Skeletal muscle tissue (tissue), 3 donors: ENCODE measurements at regions not wholly inside any gene's neighbourhood (a gene's known extent, or its start where the extent isn't known, plus 50 kb on each side); places are given as distances from the start of the nearest gene placed in this dataset.

Experiments used
- H3K27ac ChIP-seq: one replicate; pipeline ENCODE4 v1.7.0; 2013; ENCODE audit warnings: mild to moderate bottlenecking, low read depth, low read length, inconsistent platforms
- H3K27me3 ChIP-seq, 3 donors: one replicate each; pipeline ENCODE4 v1.7.0; 2013; ENCODE audit warnings: low read length in 3 of 3; ENCODE audit not compliant: control insufficient read depth in 3 of 3, insufficient read depth in 3 of 3
- H3K36me3 ChIP-seq, 3 donors: one replicate each; pipeline ENCODE4 v1.7.0; 2013; ENCODE audit warnings: low read length in 3 of 3; ENCODE audit not compliant: control insufficient read depth in 3 of 3, insufficient read depth in 3 of 3
- H3K4me1 ChIP-seq, 3 donors: one replicate each; pipeline ENCODE4 v1.7.0; 2013; ENCODE audit warnings: low read length in 3 of 3, mild to moderate bottlenecking in 3 of 3; ENCODE audit not compliant: control insufficient read depth in 3 of 3, insufficient read depth in 3 of 3
- H3K4me3 ChIP-seq, 3 donors: one replicate each; pipeline ENCODE4 v1.7.0; 2013; ENCODE audit warnings: low read length in 3 of 3
- H3K9ac ChIP-seq, 3 donors: one replicate each; pipeline ENCODE4 v1.7.0; 2013; ENCODE audit warnings: low read length in 3 of 3, mild to moderate bottlenecking in 3 of 3, moderate library complexity in 2 of 3, low read depth in 1 of 3
- H3K9me3 ChIP-seq, 3 donors: one replicate each; pipeline ENCODE4 v1.7.0; 2013; ENCODE audit warnings: low read length in 3 of 3; ENCODE audit not compliant: control insufficient read depth in 3 of 3
- donor health status: Osteomylitis.

GRCh38 chr4:18880871-18881270 is 859.3 kb upstream of the LCORL start:
- H3K9me3 ChIP-seq: no peaks in the 10 kb centered on the region
- no peak overlapping the region for H3K4me3 ChIP-seq
- no peaks in the 10 kb centered on the region for H3K36me3 ChIP-seq
- H3K4me1 ChIP-seq: no peaks in the 10 kb centered on the region
- H3K9ac ChIP-seq: no peak overlapping the region
- no peak overlapping the region for H3K27ac ChIP-seq
- H3K27me3 ChIP-seq: no peaks in the 10 kb centered on the region

- Histone ChIP-seq H3K27ac (no peak overlapping the region), H3K27me3 (no peaks in the 10 kb centered on the region), H3K4me3 (no peak overlapping the region), H3K9me3 (peaks cover 0 to 1% (median 0%) of the 10 kb centered on the region in 3 donors), H3K4me1 (no peaks in the 10 kb centered on the region), H3K9ac (no peak overlapping the region), H3K36me3 (no peaks in the 10 kb centered on the region)
These were observed 857.0 kb upstream of the LCORL start for GRCh38 chr4:18878561-18878960.

GRCh38 chr4:18869166-18869565 is 847.6 kb upstream of the LCORL start:
- Histone ChIP-seq H3K4me3 (no peak overlapping the region), H3K9me3 (peaks cover 0 to 3% (median 0%) of the 10 kb centered on the region in 3 donors), H3K36me3 (no peaks in the 10 kb centered on the region), H3K9ac (no peak overlapping the region), H3K4me1 (no peaks in the 10 kb centered on the region), H3K27ac (no peak overlapping the region), H3K27me3 (no peaks in the 10 kb centered on the region)

- H3K36me3 ChIP-seq: no peaks in the 10 kb centered on the region
- H3K4me3 ChIP-seq: no peak overlapping the region
- H3K27ac ChIP-seq: no peak overlapping the region
- no peaks in the 10 kb centered on the region for H3K27me3 ChIP-seq
- no peaks in the 10 kb centered on the region for H3K9me3 ChIP-seq
- H3K9ac ChIP-seq: no peak overlapping the region
- H3K4me1 ChIP-seq: no peaks in the 10 kb centered on the region
These were observed 839.4 kb upstream of the LCORL start for GRCh38 chr4:18860836-18861530.

- Histone ChIP-seq H3K4me3 (no peak overlapping the region), H3K27me3 (no peaks in the 10 kb centered on the region), H3K4me1 (no peaks in the 10 kb centered on the region), H3K9me3 (no peaks in the 10 kb centered on the region), H3K27ac (no peak overlapping the region), H3K9ac (no peak overlapping the region), H3K36me3 (no peaks in the 10 kb centered on the region)
These were observed 837.9 kb upstream of the LCORL start for GRCh38 chr4:18859468-18859867.

GRCh38 chr4:18858229-18858922 is 836.8 kb upstream of the LCORL start:
- Histone ChIP-seq H3K9me3 (no peaks in the 10 kb centered on the region), H3K4me1 (no peaks in the 10 kb centered on the region), H3K9ac (no peak overlapping the region), H3K27ac (no peak overlapping the region), H3K4me3 (no peak overlapping the region), H3K36me3 (no peaks in the 10 kb centered on the region), H3K27me3 (no peaks in the 10 kb centered on the region)

GRCh38 chr4:18850867-18851266 is 829.3 kb upstream of the LCORL start:
- Histone ChIP-seq H3K9ac (no peak overlapping the region), H3K4me3 (no peak overlapping the region), H3K27me3 (no peaks in the 10 kb centered on the region), H3K4me1 (no peaks in the 10 kb centered on the region), H3K36me3 (no peaks in the 10 kb centered on the region), H3K9me3 (no peaks in the 10 kb centered on the region), H3K27ac (no peak overlapping the region)

- no peak overlapping the region for H3K27ac ChIP-seq
- H3K9me3 ChIP-seq: peaks cover 0 to 6% (median 0%) of the 10 kb centered on the region in 3 donors
- H3K4me3 ChIP-seq: no peak overlapping the region
- H3K9ac ChIP-seq: no peak overlapping the region
- no peaks in the 10 kb centered on the region for H3K27me3 ChIP-seq
- no peaks in the 10 kb centered on the region for H3K4me1 ChIP-seq
- H3K36me3 ChIP-seq: no peaks in the 10 kb centered on the region
These were observed 825.8 kb upstream of the LCORL start for GRCh38 chr4:18847249-18847890.

GRCh38 chr4:18846313-18846712 is 824.8 kb upstream of the LCORL start:
- Histone ChIP-seq H3K27me3 (no peaks in the 10 kb centered on the region), H3K9ac (no peak overlapping the region), H3K9me3 (peaks cover 0 to 6% (median 0%) of the 10 kb centered on the region in 3 donors), H3K4me1 (no peaks in the 10 kb centered on the region), H3K36me3 (no peaks in the 10 kb centered on the region), H3K27ac (no peak overlapping the region), H3K4me3 (no peak overlapping the region)

- Histone ChIP-seq H3K9me3 (peaks cover 0 to 6% (median 0%) of the 10 kb centered on the region in 3 donors), H3K27me3 (no peaks in the 10 kb centered on the region), H3K27ac (no peak overlapping the region), H3K36me3 (no peaks in the 10 kb centered on the region), H3K4me1 (no peaks in the 10 kb centered on the region), H3K9ac (no peak overlapping the region), H3K4me3 (no peak overlapping the region)
These were observed 823.2 kb upstream of the LCORL start for GRCh38 chr4:18844726-18845125.
